Vagina (tissue), 2 donors: ENCODE measurements at regions not wholly inside any gene's neighbourhood (a gene's known extent, or its start where the extent isn't known, plus 50 kb on each side); places are given as distances from the start of the nearest gene placed in this dataset.

ENCODE experiments used
- POLR2AphosphoS5 ChIP-seq, 2 donors: sonication (generic); formaldehyde crosslinking; IDR thresholded peaks; one replicate each; pipeline ENCODE4 v1.9.0; 2017; ENCODE audit warnings: antibody characterized with exemption in 2 of 2, mild to moderate bottlenecking in 2 of 2, low read depth in 1 of 2; ENCODE audit not compliant: insufficient read depth in 1 of 2
- TF ChIP-seq, protein P1 (sequence below), 3 experiments: fragments of 450-650 bp in 2 of 3; fragments of 200-600 bp in 1 of 3; sonication (generic) in 1 of 3; IDR thresholded peaks; one replicate each; pipeline ENCODE4 v1.5.1; 2017 to 2019; ENCODE audit warnings: antibody characterized with exemption in 3 of 3, mild to moderate bottlenecking in 2 of 3, moderate library complexity in 2 of 3

DNA sequence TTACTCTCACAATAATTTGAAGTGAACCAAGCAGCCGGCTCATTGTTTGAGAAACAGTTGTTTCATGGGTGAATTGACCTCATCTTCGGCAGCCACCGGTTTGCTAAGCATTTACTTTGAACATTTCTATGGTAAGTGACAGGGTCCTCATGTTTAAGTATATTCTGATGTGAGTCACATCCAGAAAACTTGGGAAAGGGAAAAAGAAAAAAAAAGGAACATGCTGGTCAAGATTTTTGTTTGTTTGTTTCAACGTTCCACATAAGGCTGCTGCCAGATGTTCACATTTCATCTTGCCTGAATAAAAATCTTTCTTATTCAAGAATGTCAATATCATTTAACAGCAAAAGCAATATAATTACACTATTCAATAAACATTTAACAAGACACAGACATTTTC, 55.0 kb upstream of the EXOC2 start:
- TF ChIP-seq POLR2AphosphoS5 (IDR thresholded peaks at IDR 0.05; ENCODE audit: insufficient read depth in 1 of 2, low read depth in 1 of 2), result no peak
- TF ChIP-seq, protein P1, sequence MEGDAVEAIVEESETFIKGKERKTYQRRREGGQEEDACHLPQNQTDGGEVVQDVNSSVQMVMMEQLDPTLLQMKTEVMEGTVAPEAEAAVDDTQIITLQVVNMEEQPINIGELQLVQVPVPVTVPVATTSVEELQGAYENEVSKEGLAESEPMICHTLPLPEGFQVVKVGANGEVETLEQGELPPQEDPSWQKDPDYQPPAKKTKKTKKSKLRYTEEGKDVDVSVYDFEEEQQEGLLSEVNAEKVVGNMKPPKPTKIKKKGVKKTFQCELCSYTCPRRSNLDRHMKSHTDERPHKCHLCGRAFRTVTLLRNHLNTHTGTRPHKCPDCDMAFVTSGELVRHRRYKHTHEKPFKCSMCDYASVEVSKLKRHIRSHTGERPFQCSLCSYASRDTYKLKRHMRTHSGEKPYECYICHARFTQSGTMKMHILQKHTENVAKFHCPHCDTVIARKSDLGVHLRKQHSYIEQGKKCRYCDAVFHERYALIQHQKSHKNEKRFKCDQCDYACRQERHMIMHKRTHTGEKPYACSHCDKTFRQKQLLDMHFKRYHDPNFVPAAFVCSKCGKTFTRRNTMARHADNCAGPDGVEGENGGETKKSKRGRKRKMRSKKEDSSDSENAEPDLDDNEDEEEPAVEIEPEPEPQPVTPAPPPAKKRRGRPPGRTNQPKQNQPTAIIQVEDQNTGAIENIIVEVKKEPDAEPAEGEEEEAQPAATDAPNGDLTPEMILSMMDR (IDR thresholded peaks at IDR 0.05), result no peak
